ENCODE measurements at regions not wholly inside any gene's neighbourhood (a gene's known extent, or its start where the extent isn't known, plus 50 kb on each side); places are given as distances from the start of the nearest gene placed in this dataset.

- Histone ChIP-seq H3K27me3 (ENCODE audit: insufficient read depth, low read length) (no peaks in the 10 kb centered on the region), H3K36me3 (ENCODE audit: insufficient read depth, low read length) (no peaks in the 10 kb centered on the region), H3K4me3 (ENCODE audit: low read length in 2 of 2) (no peak overlapping the region), H3K4me1 (ENCODE audit: insufficient read depth, low read length) (no peaks in the 10 kb centered on the region), H3K27ac (ENCODE audit: low read depth, low read length) (no peak overlapping the region), H3K9me3 (ENCODE audit: control insufficient read depth in 1 of 2, low read length in 2 of 2) (no peaks in the 10 kb centered on the region)
- no peak for DNase-seq
- peaks cover 3 to 6% of the 10 kb centered on the region in 2 donors for H3K27me3 Mint-ChIP-seq
- POLR2A ChIA-PET (ENCODE audit: partially characterized antibody), result no interaction called here
- CTCF ChIA-PET (ENCODE audit: partially characterized antibody), result no interaction called here
- intact Hi-C loops (cut with micrococcal nuclease), result no loop called here
- H3K4me1 Mint-ChIP-seq, result no peaks in the 10 kb centered on the region
- no peak overlapping the region for H3K27ac Mint-ChIP-seq
- peaks cover 0 to 2% (median 0%) of the 10 kb centered on the region in 8 donors for H3K9me3 Mint-ChIP-seq
- no peak overlapping the region for H3K4me3 Mint-ChIP-seq
- no peaks in the 10 kb centered on the region for H3K36me3 Mint-ChIP-seq
These were observed 376.3 kb downstream of the GPD2 start for GRCh38 chr2:156812496-156812895.

GRCh38 chr2:156817430-156817829, 381.3 kb downstream of the GPD2 start:
- H3K27me3 Mint-ChIP-seq, result peaks cover 1 to 3% of the 10 kb centered on the region in 2 donors
- H3K4me1 Mint-ChIP-seq, result peaks cover 0 to 5% (median 2%) of the 10 kb centered on the region in 4 donors
- CTCF ChIA-PET (ENCODE audit: partially characterized antibody), result no interaction called here
- intact Hi-C loops (cut with micrococcal nuclease), result no loop called here
- Histone ChIP-seq H3K4me1 (ENCODE audit: insufficient read depth, low read length) (no peaks in the 10 kb centered on the region), H3K27me3 (ENCODE audit: insufficient read depth, low read length) (no peaks in the 10 kb centered on the region), H3K9me3 (ENCODE audit: control insufficient read depth in 1 of 2, low read length in 2 of 2) (no peaks in the 10 kb centered on the region), H3K27ac (ENCODE audit: low read depth, low read length) (no peak overlapping the region), H3K36me3 (ENCODE audit: insufficient read depth, low read length) (no peaks in the 10 kb centered on the region), H3K4me3 (ENCODE audit: low read length in 2 of 2) (no peak overlapping the region)
- H3K36me3 Mint-ChIP-seq, result no peaks in the 10 kb centered on the region
- no peak overlapping the region for H3K27ac Mint-ChIP-seq
- POLR2A ChIA-PET (ENCODE audit: partially characterized antibody), result no interaction called here
- H3K4me3 Mint-ChIP-seq, result no peak overlapping the region
- peaks cover 0 to 2% (median 0%) of the 10 kb centered on the region in 8 donors for H3K9me3 Mint-ChIP-seq
- no peak for DNase-seq

GRCh38 chr2:156818221-156818620, 382.0 kb downstream of the GPD2 start:
- H3K27ac Mint-ChIP-seq, result no peak overlapping the region
- no peaks in the 10 kb centered on the region for H3K36me3 Mint-ChIP-seq
- POLR2A ChIA-PET (ENCODE audit: partially characterized antibody), result no interaction called here
- no peak overlapping the region for H3K4me3 ChIP-seq (ENCODE audit: low read length in 2 of 2)
- no peak overlapping the region for H3K4me3 Mint-ChIP-seq
- H3K9me3 Mint-ChIP-seq, result peaks cover 0 to 2% (median 0%) of the 10 kb centered on the region in 8 donors
- intact Hi-C loops (cut with micrococcal nuclease), result no loop called here
- no peak for DNase-seq
- no peaks in the 10 kb centered on the region for H3K9me3 ChIP-seq (ENCODE audit: control insufficient read depth in 1 of 2, low read length in 2 of 2)
- H3K36me3 ChIP-seq (ENCODE audit: insufficient read depth, low read length), result no peaks in the 10 kb centered on the region
- no peak overlapping the region for H3K27ac ChIP-seq (ENCODE audit: low read depth, low read length)
- H3K4me1 Mint-ChIP-seq, result peaks cover 0 to 5% (median 2%) of the 10 kb centered on the region in 4 donors
- CTCF ChIA-PET (ENCODE audit: partially characterized antibody), result no interaction called here
- H3K27me3 Mint-ChIP-seq, result peaks cover 1 to 3% of the 10 kb centered on the region in 2 donors
- no peaks in the 10 kb centered on the region for H3K27me3 ChIP-seq (ENCODE audit: insufficient read depth, low read length)
- H3K4me1 ChIP-seq (ENCODE audit: insufficient read depth, low read length), result no peaks in the 10 kb centered on the region

- H3K27ac ChIP-seq (ENCODE audit: low read depth, low read length), result no peak overlapping the region
- H3K4me3 Mint-ChIP-seq, result no peak overlapping the region
- POLR2A ChIA-PET (ENCODE audit: partially characterized antibody), result no interaction called here
- no peaks in the 10 kb centered on the region for H3K36me3 ChIP-seq (ENCODE audit: insufficient read depth, low read length)
- H3K27me3 ChIP-seq (ENCODE audit: insufficient read depth, low read length), result no peaks in the 10 kb centered on the region
- no peaks in the 10 kb centered on the region for H3K36me3 Mint-ChIP-seq
- H3K27me3 Mint-ChIP-seq, result peaks cover 1 to 2% of the 10 kb centered on the region in 2 donors
- no peak overlapping the region for H3K4me3 ChIP-seq (ENCODE audit: low read length in 2 of 2)
- H3K9me3 ChIP-seq (ENCODE audit: control insufficient read depth in 1 of 2, low read length in 2 of 2), result no peaks in the 10 kb centered on the region
- CTCF ChIA-PET (ENCODE audit: partially characterized antibody), result no interaction called here
- H3K4me1 ChIP-seq (ENCODE audit: insufficient read depth, low read length), result no peaks in the 10 kb centered on the region
- peaks cover 0 to 2% (median 0%) of the 10 kb centered on the region in 8 donors for H3K9me3 Mint-ChIP-seq
- no peak overlapping the region for H3K27ac Mint-ChIP-seq
- intact Hi-C loops (cut with micrococcal nuclease), result no loop called here
- no peak for DNase-seq
- H3K4me1 Mint-ChIP-seq, result peaks cover 0 to 5% (median 2%) of the 10 kb centered on the region in 4 donors
These were observed 382.8 kb downstream of the GPD2 start for GRCh38 chr2:156818944-156819343.

- Mint-ChIP-seq H3K36me3 (no peaks in the 10 kb centered on the region), H3K27ac (no peak overlapping the region), H3K4me3 (no peak overlapping the region), H3K9me3 (peaks cover 0 to 9% (median 2%) of the 10 kb centered on the region in 8 donors), H3K27me3 (no peaks in the 10 kb centered on the region), H3K4me1 (no peaks in the 10 kb centered on the region)
- Histone ChIP-seq H3K4me1 (ENCODE audit: insufficient read depth, low read length) (no peaks in the 10 kb centered on the region), H3K27me3 (ENCODE audit: insufficient read depth, low read length) (no peaks in the 10 kb centered on the region), H3K9me3 (ENCODE audit: control insufficient read depth in 1 of 2, low read length in 2 of 2) (no peaks in the 10 kb centered on the region), H3K4me3 (ENCODE audit: low read length in 2 of 2) (no peak overlapping the region), H3K27ac (ENCODE audit: low read depth, low read length) (no peak overlapping the region), H3K36me3 (ENCODE audit: insufficient read depth, low read length) (no peaks in the 10 kb centered on the region)
- DNase-seq, result no peak
- intact Hi-C loops (cut with micrococcal nuclease), result no loop called here
- ChIA-PET CTCF (ENCODE audit: partially characterized antibody) (no interaction called here), POLR2A (ENCODE audit: partially characterized antibody) (no interaction called here)
These were observed 390.3 kb downstream of the GPD2 start for GRCh38 chr2:156826341-156826933.

GRCh38 chr2:156834431-156834830, 398.3 kb downstream of the GPD2 start:
- Histone ChIP-seq H3K27me3 (ENCODE audit: insufficient read depth, low read length) (no peaks in the 10 kb centered on the region), H3K27ac (ENCODE audit: low read depth, low read length) (no peak overlapping the region), H3K4me3 (ENCODE audit: low read length in 2 of 2) (no peak overlapping the region), H3K36me3 (ENCODE audit: insufficient read depth, low read length) (no peaks in the 10 kb centered on the region), H3K4me1 (ENCODE audit: insufficient read depth, low read length) (no peaks in the 10 kb centered on the region), H3K9me3 (ENCODE audit: control insufficient read depth in 1 of 2, low read length in 2 of 2) (no peaks in the 10 kb centered on the region)
- no peaks in the 10 kb centered on the region for H3K4me1 Mint-ChIP-seq
- intact Hi-C loops (cut with micrococcal nuclease), result no loop called here
- ChIA-PET POLR2A (ENCODE audit: partially characterized antibody) (no interaction called here), CTCF (ENCODE audit: partially characterized antibody) (no interaction called here)
- H3K27ac Mint-ChIP-seq, result no peak overlapping the region
- DNase-seq, result no peak
- H3K9me3 Mint-ChIP-seq, result peaks cover 0 to 4% (median 1%) of the 10 kb centered on the region in 8 donors
- no peak overlapping the region for H3K4me3 Mint-ChIP-seq
- peaks cover under 1 to 2% of the 10 kb centered on the region in 2 donors for H3K27me3 Mint-ChIP-seq
- H3K36me3 Mint-ChIP-seq, result no peaks in the 10 kb centered on the region

- no peaks in the 10 kb centered on the region for H3K27me3 ChIP-seq (ENCODE audit: insufficient read depth, low read length)
- H3K4me3 Mint-ChIP-seq, result no peak overlapping the region
- no peaks in the 10 kb centered on the region for H3K4me1 ChIP-seq (ENCODE audit: insufficient read depth, low read length)
- H3K27ac Mint-ChIP-seq, result no peak overlapping the region
- intact Hi-C loops (cut with micrococcal nuclease), result no loop called here
- ChIA-PET POLR2A (ENCODE audit: partially characterized antibody) (no interaction called here), CTCF (ENCODE audit: partially characterized antibody) (no interaction called here)
- no peak overlapping the region for H3K27ac ChIP-seq (ENCODE audit: low read depth, low read length)
- no peaks in the 10 kb centered on the region for H3K9me3 ChIP-seq (ENCODE audit: control insufficient read depth in 1 of 2, low read length in 2 of 2)
- no peak for DNase-seq
- H3K36me3 ChIP-seq (ENCODE audit: insufficient read depth, low read length), result no peaks in the 10 kb centered on the region
- H3K9me3 Mint-ChIP-seq, result peaks cover 0 to 2% (median 0%) of the 10 kb centered on the region in 8 donors
- no peaks in the 10 kb centered on the region for H3K4me1 Mint-ChIP-seq
- H3K27me3 Mint-ChIP-seq, result peaks cover 3 to 4% of the 10 kb centered on the region in 2 donors
- no peak overlapping the region for H3K4me3 ChIP-seq (ENCODE audit: low read length in 2 of 2)
- H3K36me3 Mint-ChIP-seq, result no peaks in the 10 kb centered on the region
These were observed 401.6 kb downstream of the GPD2 start for GRCh38 chr2:156837635-156838370.
